HG03060 (cell line): ENCODE measurements at regions not wholly inside any gene's neighbourhood (a gene's known extent, or its start where the extent isn't known, plus 50 kb on each side); places are given as distances from the start of the nearest gene placed in this dataset.
"Not testable (repeated sequence)": the region's sequence is repeated elsewhere in the genome, so short reads cannot be mapped to it uniquely, and the experiment has no call there.

Experiments
- ATAC-seq: cut with Tn5 transposase; IDR thresholded peaks from one replicate; pipeline ENCODE4 v1.9.1; 2021; ENCODE audit warnings: low read depth, moderate number of reproducible peaks; ENCODE audit not compliant: unreplicated experiment

GRCh38 chr1:168422203-168422847 lies 121.5 kb downstream of the XCL2 start:
- no peak for ATAC-seq

GRCh38 chr1:168421399-168422004 lies 122.3 kb downstream of the XCL2 start:
- no peak for ATAC-seq

GRCh38 chr1:168420177-168420576 lies 123.6 kb downstream of the XCL2 start:
- ATAC-seq: no peak

GRCh38 chr1:168419736-168420135 lies 124.1 kb downstream of the XCL2 start:
- no peak for ATAC-seq

GRCh38 chr1:168416220-168416619 lies 127.6 kb downstream of the XCL2 start:
- ATAC-seq: no peak

GRCh38 chr1:168414914-168415313 lies 128.9 kb downstream of the XCL2 start:
- no peak for ATAC-seq

GRCh38 chr1:168410464-168410863 lies 129.8 kb downstream of the TBX19 start:
- no peak for ATAC-seq

- ATAC-seq: no peak
Observed at GRCh38 chr1:168408884-168409283, 128.2 kb downstream of the TBX19 start.

- ATAC-seq: no peak
Observed at GRCh38 chr1:168408539-168408865, 127.8 kb downstream of the TBX19 start.

- ATAC-seq: no peak
Observed at GRCh38 chr1:168407832-168408538, 127.3 kb downstream of the TBX19 start.

- no peak for ATAC-seq
Observed at GRCh38 chr1:168405906-168406549, 125.4 kb downstream of the TBX19 start.

GRCh38 chr1:168403140-168403539 lies 122.5 kb downstream of the TBX19 start:
- ATAC-seq: no peak

GRCh38 chr1:168402466-168402865 lies 121.8 kb downstream of the TBX19 start:
- not testable (repeated sequence) for ATAC-seq

- ATAC-seq: no peak
Observed at GRCh38 chr1:168401341-168401740, 120.7 kb downstream of the TBX19 start.

GRCh38 chr1:168400139-168400538 lies 119.5 kb downstream of the TBX19 start:
- ATAC-seq: no peak

- no peak for ATAC-seq
Observed at GRCh38 chr1:168397806-168398205, 117.1 kb downstream of the TBX19 start.

GRCh38 chr1:168396940-168397684 lies 116.4 kb downstream of the TBX19 start:
- ATAC-seq: no peak

- no peak for ATAC-seq
Observed at GRCh38 chr1:168396508-168396907, 115.8 kb downstream of the TBX19 start.

- no peak for ATAC-seq
Observed at GRCh38 chr1:168394858-168395257, 114.2 kb downstream of the TBX19 start.

- no peak for ATAC-seq
Observed at GRCh38 chr1:168392958-168393549, 112.4 kb downstream of the TBX19 start.
